Parathyroid adenoma (tissue), 2 donors: ENCODE measurements at regions not wholly inside any gene's neighbourhood (a gene's known extent, or its start where the extent isn't known, plus 50 kb on each side); places are given as distances from the start of the nearest gene placed in this dataset.
"Not testable (repeated sequence)": the region's sequence is repeated elsewhere in the genome, so short reads cannot be mapped to it uniquely, and the experiment has no call there.

Experiments used
- H2AFZ ChIP-seq: fragments of 300-600 bp; sonication (generic); one replicate; pipeline ENCODE4 v1.7.0; 2017; ENCODE audit warnings: antibody characterized with exemption, mild to moderate bottlenecking
- H3K27ac ChIP-seq: fragments of 300-600 bp; sonication (generic); one replicate; pipeline ENCODE4 v1.7.0; 2017
- H3K27me3 ChIP-seq: fragments of 300-600 bp; sonication (generic); one replicate; pipeline ENCODE4 v1.7.0; 2017; ENCODE audit warnings: low read length; ENCODE audit not compliant: control insufficient read depth, insufficient read depth
- H3K36me3 ChIP-seq: fragments of 300-600 bp; sonication (generic); one replicate; pipeline ENCODE4 v1.7.0; 2017; ENCODE audit warnings: low read length; ENCODE audit not compliant: control insufficient read depth, insufficient read depth
- H3K4me1 ChIP-seq: fragments of 300-600 bp; sonication (generic); one replicate; pipeline ENCODE4 v1.7.0; 2017; ENCODE audit warnings: control low read depth
- H3K4me2 ChIP-seq: fragments of 300-600 bp; sonication (generic); one replicate; pipeline ENCODE4 v1.7.0; 2017; ENCODE audit warnings: low read length
- H3K4me3 ChIP-seq: fragments of 300-600 bp; sonication (generic); one replicate; pipeline ENCODE4 v1.7.0; 2017; ENCODE audit warnings: low read depth, low read length
- H3K79me2 ChIP-seq: fragments of 300-600 bp; sonication (generic); one replicate; pipeline ENCODE4 v1.7.0; 2017; ENCODE audit warnings: control low read depth
- H3K9ac ChIP-seq: fragments of 300-600 bp; sonication (generic); one replicate; pipeline ENCODE4 v1.7.0; 2017; ENCODE audit warnings: mild to moderate bottlenecking
- H3K9me3 ChIP-seq: fragments of 300-600 bp; sonication (generic); one replicate; pipeline ENCODE4 v1.7.0; 2017; ENCODE audit warnings: low read length; ENCODE audit not compliant: control insufficient read depth
- CTCF ChIP-seq: fragments of 300-600 bp; sonication (generic); IDR thresholded peaks from one replicate; pipeline ENCODE4 v1.7.0; 2017; ENCODE audit warnings: antibody characterized with exemption, mild to moderate bottlenecking
- donor health status: primary hyperparathyroidism.

GRCh38 chr14:106179761-106180160 is 653.4 kb downstream of the TMEM121 start:
- Histone ChIP-seq H2AFZ (no peak overlapping the region), H3K27ac (no peak overlapping the region), H3K9me3 (no peaks in the 10 kb centered on the region), H3K9ac (no peak overlapping the region), H3K27me3 (no peaks in the 10 kb centered on the region), H3K4me3 (no peak overlapping the region), H3K4me2 (no peak overlapping the region), H3K4me1 (no peaks in the 10 kb centered on the region), H3K36me3 (no peaks in the 10 kb centered on the region), H3K79me2 (no peaks in the 10 kb centered on the region)
- no peak for TF ChIP-seq CTCF

- H3K4me1 ChIP-seq, H3K27me3 ChIP-seq, H2AFZ ChIP-seq, H3K79me2 ChIP-seq, H3K9me3 ChIP-seq, H3K9ac ChIP-seq, H3K27ac ChIP-seq, H3K4me3 ChIP-seq, H3K4me2 ChIP-seq, H3K36me3 ChIP-seq: not testable (repeated sequence)
Measured at GRCh38 chr14:106184771-106185170, 658.4 kb downstream of the TMEM121 start.

- not testable (repeated sequence) for H3K4me1 ChIP-seq, H3K79me2 ChIP-seq, H3K27me3 ChIP-seq, H3K9me3 ChIP-seq, H3K9ac ChIP-seq, H2AFZ ChIP-seq, H3K4me2 ChIP-seq, H3K4me3 ChIP-seq, H3K27ac ChIP-seq, H3K36me3 ChIP-seq
Measured at GRCh38 chr14:106185174-106185836, 658.9 kb downstream of the TMEM121 start.

- no peaks in the 10 kb centered on the region for H3K4me1 ChIP-seq
- no peak overlapping the region for H3K4me3 ChIP-seq
- no peaks in the 10 kb centered on the region for H3K27me3 ChIP-seq
- H3K4me2 ChIP-seq: no peak overlapping the region
- no peak overlapping the region for H2AFZ ChIP-seq
- no peaks in the 10 kb centered on the region for H3K36me3 ChIP-seq
- TF ChIP-seq CTCF: no peak
- no peaks in the 10 kb centered on the region for H3K9me3 ChIP-seq
- H3K27ac ChIP-seq: no peak overlapping the region
- no peak overlapping the region for H3K9ac ChIP-seq
- no peaks in the 10 kb centered on the region for H3K79me2 ChIP-seq
Measured at GRCh38 chr14:106185837-106186233, 659.5 kb downstream of the TMEM121 start.

GRCh38 chr14:106187216-106187615 is 660.8 kb downstream of the TMEM121 start:
- no peak overlapping the region for H3K4me3 ChIP-seq
- no peak overlapping the region for H3K27ac ChIP-seq
- no peaks in the 10 kb centered on the region for H3K9me3 ChIP-seq
- H3K9ac ChIP-seq: no peak overlapping the region
- no peak overlapping the region for H3K4me2 ChIP-seq
- TF ChIP-seq CTCF: no peak
- H3K4me1 ChIP-seq: no peaks in the 10 kb centered on the region
- no peaks in the 10 kb centered on the region for H3K79me2 ChIP-seq
- no peaks in the 10 kb centered on the region for H3K27me3 ChIP-seq
- no peaks in the 10 kb centered on the region for H3K36me3 ChIP-seq
- no peak overlapping the region for H2AFZ ChIP-seq

- not testable (repeated sequence) for H3K9me3 ChIP-seq, H3K36me3 ChIP-seq, H3K4me2 ChIP-seq, H3K4me3 ChIP-seq, H3K9ac ChIP-seq, H3K27me3 ChIP-seq, H3K4me1 ChIP-seq, H3K79me2 ChIP-seq, H2AFZ ChIP-seq, H3K27ac ChIP-seq
Measured at GRCh38 chr14:106192701-106193100, 666.3 kb downstream of the TMEM121 start.

- H3K27me3 ChIP-seq, H3K4me1 ChIP-seq, H3K36me3 ChIP-seq, H3K79me2 ChIP-seq, H3K4me2 ChIP-seq, H3K27ac ChIP-seq, H3K4me3 ChIP-seq, H2AFZ ChIP-seq, H3K9ac ChIP-seq, H3K9me3 ChIP-seq: not testable (repeated sequence)
Measured at GRCh38 chr14:106196459-106196858, 670.1 kb downstream of the TMEM121 start.

GRCh38 chr14:106197264-106197663 is 670.9 kb downstream of the TMEM121 start:
- not testable (repeated sequence) for H3K4me1 ChIP-seq, H3K9ac ChIP-seq, H3K27me3 ChIP-seq, H2AFZ ChIP-seq, H3K27ac ChIP-seq, H3K36me3 ChIP-seq, H3K4me2 ChIP-seq, H3K79me2 ChIP-seq, H3K4me3 ChIP-seq, H3K9me3 ChIP-seq
